Tibial nerve (tissue), 3 donors: ENCODE measurements at regions not wholly inside any gene's neighbourhood (a gene's known extent, or its start where the extent isn't known, plus 50 kb on each side); places are given as distances from the start of the nearest gene placed in this dataset.

Experiments used
- POLR2A ChIP-seq, 2 donors: fragments of 450-650 bp; IDR thresholded peaks; one replicate each; pipeline ENCODE4 v1.6.1; 2017; ENCODE audit warnings: antibody characterized with exemption in 2 of 2, mild to moderate bottlenecking in 2 of 2, moderate library complexity in 2 of 2
- TF ChIP-seq, protein P1 (sequence below), 5 experiments: fragments of 200-600 bp in 3 of 5; fragments of 450-650 bp in 2 of 5; sonication (generic) in 3 of 5; IDR thresholded peaks; one replicate each; pipeline ENCODE4 v1.5.1; 2016 to 2019; ENCODE audit warnings: antibody characterized with exemption in 5 of 5, mild to moderate bottlenecking in 3 of 5, moderate library complexity in 2 of 5

DNA sequence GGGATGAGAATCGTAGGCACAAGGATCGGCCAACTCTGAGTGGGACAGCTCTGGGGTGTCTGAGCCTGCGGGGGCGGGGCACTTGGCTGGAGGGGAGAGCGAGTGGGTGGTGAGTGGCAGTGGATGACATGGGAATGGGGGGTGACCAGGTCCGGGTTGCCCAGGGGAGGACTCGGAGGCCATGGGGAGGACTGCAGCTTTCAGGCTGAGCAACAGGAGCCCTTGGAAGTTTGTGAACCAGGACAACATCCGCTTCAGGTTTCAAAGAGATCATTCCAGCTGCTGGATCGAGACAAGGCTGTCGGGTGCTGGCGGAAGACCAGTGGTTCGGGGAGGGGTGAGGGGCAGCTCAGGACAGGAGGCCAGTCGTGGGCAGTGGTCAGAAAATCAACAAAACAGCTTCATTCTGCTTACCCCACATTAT lies 124.4 kb upstream of the IRF2BP2 start:
- TF ChIP-seq, protein P1, sequence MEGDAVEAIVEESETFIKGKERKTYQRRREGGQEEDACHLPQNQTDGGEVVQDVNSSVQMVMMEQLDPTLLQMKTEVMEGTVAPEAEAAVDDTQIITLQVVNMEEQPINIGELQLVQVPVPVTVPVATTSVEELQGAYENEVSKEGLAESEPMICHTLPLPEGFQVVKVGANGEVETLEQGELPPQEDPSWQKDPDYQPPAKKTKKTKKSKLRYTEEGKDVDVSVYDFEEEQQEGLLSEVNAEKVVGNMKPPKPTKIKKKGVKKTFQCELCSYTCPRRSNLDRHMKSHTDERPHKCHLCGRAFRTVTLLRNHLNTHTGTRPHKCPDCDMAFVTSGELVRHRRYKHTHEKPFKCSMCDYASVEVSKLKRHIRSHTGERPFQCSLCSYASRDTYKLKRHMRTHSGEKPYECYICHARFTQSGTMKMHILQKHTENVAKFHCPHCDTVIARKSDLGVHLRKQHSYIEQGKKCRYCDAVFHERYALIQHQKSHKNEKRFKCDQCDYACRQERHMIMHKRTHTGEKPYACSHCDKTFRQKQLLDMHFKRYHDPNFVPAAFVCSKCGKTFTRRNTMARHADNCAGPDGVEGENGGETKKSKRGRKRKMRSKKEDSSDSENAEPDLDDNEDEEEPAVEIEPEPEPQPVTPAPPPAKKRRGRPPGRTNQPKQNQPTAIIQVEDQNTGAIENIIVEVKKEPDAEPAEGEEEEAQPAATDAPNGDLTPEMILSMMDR (IDR thresholded peaks at IDR 0.05): no peak
- no peak for TF ChIP-seq POLR2A (IDR thresholded peaks at IDR 0.05)
